ENCODE measurements at regions not wholly inside any gene's neighbourhood (a gene's known extent, or its start where the extent isn't known, plus 50 kb on each side); places are given as distances from the start of the nearest gene placed in this dataset.

- DNase-seq (ENCODE audit: low read depth in 1 of 2, low spot score in 1 of 2), result no peak
Measured at GRCh38 chr13:77383097-77383496, 56.2 kb upstream of the MYCBP2 start.

- no peak for DNase-seq (ENCODE audit: low read depth in 1 of 2, low spot score in 1 of 2)
Measured at GRCh38 chr13:77381059-77381458, 54.2 kb upstream of the MYCBP2 start.

GRCh38 chr13:77379508-77379907 lies 52.6 kb upstream of the MYCBP2 start:
- no peak for DNase-seq (ENCODE audit: low read depth in 1 of 2, low spot score in 1 of 2)

- DNase-seq (ENCODE audit: low read depth in 1 of 2, low spot score in 1 of 2), result no peak
Measured at GRCh38 chr13:77378662-77379061, 51.8 kb upstream of the MYCBP2 start.

- DNase-seq (ENCODE audit: low read depth in 1 of 2, low spot score in 1 of 2), result no peak
Measured at GRCh38 chr13:77377016-77377415, 50.1 kb upstream of the MYCBP2 start.
